Sigmoid colon (tissue), 4 donors: ENCODE measurements at regions not wholly inside any gene's neighbourhood (a gene's known extent, or its start where the extent isn't known, plus 50 kb on each side); places are given as distances from the start of the nearest gene placed in this dataset.

Experiments used
- EP300 ChIP-seq, 4 donors: sonication (generic); formaldehyde crosslinking; IDR thresholded peaks; one replicate each; pipeline ENCODE4 v1.6.1; 2017; ENCODE audit warnings: antibody characterized with exemption in 4 of 4
- POLR2A ChIP-seq, 2 donors: fragments of 450-650 bp; IDR thresholded peaks; one replicate each; pipeline ENCODE4 v1.6.1; 2016; ENCODE audit warnings: antibody characterized with exemption in 2 of 2, mild to moderate bottlenecking in 2 of 2, moderate library complexity in 2 of 2

DNA sequence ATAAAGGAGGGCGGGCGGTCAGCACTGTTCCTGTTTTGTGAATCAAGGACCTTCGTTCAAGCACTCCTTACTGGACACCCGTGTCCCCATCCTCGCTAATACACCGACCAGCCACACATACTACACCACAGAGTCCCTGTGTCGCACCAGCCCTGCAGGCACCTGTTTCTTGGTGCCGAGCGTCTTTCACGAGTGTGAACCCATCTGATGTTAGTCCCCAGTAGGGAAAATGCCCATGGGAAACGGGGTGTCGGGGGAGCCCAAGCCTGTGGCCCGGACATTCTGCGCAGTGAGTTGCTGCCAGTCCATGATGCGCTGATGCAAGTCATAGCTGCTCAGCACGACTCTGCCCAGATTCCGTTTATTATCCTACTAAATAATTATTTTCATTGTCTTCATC lies 74.7 kb downstream of the TTLL2 start:
- TF ChIP-seq EP300 (IDR thresholded peaks at IDR 0.05) (no peak), POLR2A (IDR thresholded peaks at IDR 0.05) (no peak)
